ENCODE measurements at regions not wholly inside any gene's neighbourhood (a gene's known extent, or its start where the extent isn't known, plus 50 kb on each side); places are given as distances from the start of the nearest gene placed in this dataset.

DNA sequence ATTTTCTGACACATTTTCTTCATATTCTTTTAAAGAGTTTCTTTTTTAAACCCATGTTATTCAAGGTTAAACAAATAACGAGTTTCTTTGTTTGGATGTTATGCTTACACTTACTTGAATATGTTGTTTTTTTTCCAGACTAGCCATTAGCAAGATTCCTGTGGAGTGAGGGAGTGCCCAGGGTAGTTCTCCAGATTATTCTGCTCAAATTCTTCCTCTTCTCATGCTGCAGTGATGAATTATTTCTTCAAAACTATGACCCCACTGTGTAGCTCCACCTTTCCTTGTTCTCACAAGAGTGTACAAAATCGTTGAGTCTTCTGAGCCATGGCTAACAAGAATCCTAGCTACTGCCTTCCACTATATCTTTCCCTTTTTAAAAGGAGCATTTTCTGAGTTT lies 134.1 kb upstream of the ELOVL6 start:
- no peak for TF ChIP-seq ESRRA (IDR thresholded peaks at IDR 0.05; ENCODE audit: borderline replicate concordance, low read length)
- no peak for TF ChIP-seq POLR2AphosphoS2 (conservative IDR thresholded peaks at IDR 0.05; ENCODE audit: low read length)
- TF ChIP-seq JUNB (IDR thresholded peaks at IDR 0.05): no peak
- no peak for TF ChIP-seq EHMT2 (IDR thresholded peaks at IDR 0.05; ENCODE audit: low read depth)
